Muscle of arm (tissue), 1 donor: ENCODE measurements at regions not wholly inside any gene's neighbourhood (a gene's known extent, or its start where the extent isn't known, plus 50 kb on each side); places are given as distances from the start of the nearest gene placed in this dataset.
"Not testable (repeated sequence)": the region's sequence is repeated elsewhere in the genome, so short reads cannot be mapped to it uniquely, and the experiment has no call there.

Experiments used
- DNase-seq: peaks from one replicate; pipeline ENCODE4 v3.0.0-alpha.2; 2013

GRCh38 chr10:4301291-4302045 is 516.5 kb upstream of the KLF6 start:
- no peak for DNase-seq

GRCh38 chr10:4296161-4296560 is 511.2 kb upstream of the KLF6 start:
- no peak for DNase-seq

- DNase-seq: no peak
These were observed 510.2 kb upstream of the KLF6 start for GRCh38 chr10:4294996-4295792.

GRCh38 chr10:4294271-4294670 is 509.3 kb upstream of the KLF6 start:
- DNase-seq: no peak

- peak; percentile 86 for DNase-seq
These were observed 507.0 kb upstream of the KLF6 start for GRCh38 chr10:4291990-4292389.

- no peak for DNase-seq
These were observed 500.1 kb upstream of the KLF6 start for GRCh38 chr10:4285121-4285520.

GRCh38 chr10:4283846-4284610 is 499.0 kb upstream of the KLF6 start:
- peak; percentile 74 for DNase-seq

- DNase-seq: no peak
These were observed 497.5 kb upstream of the KLF6 start for GRCh38 chr10:4282496-4282895.

GRCh38 chr10:4281190-4281825 is 496.3 kb upstream of the KLF6 start:
- no peak for DNase-seq

- DNase-seq: no peak
These were observed 495.6 kb upstream of the KLF6 start for GRCh38 chr10:4280461-4281189.

GRCh38 chr10:4279655-4280054 is 494.6 kb upstream of the KLF6 start:
- no peak for DNase-seq

GRCh38 chr10:4278186-4278585 is 493.2 kb upstream of the KLF6 start:
- DNase-seq: no peak

GRCh38 chr10:4276151-4276550 is 491.1 kb upstream of the KLF6 start:
- no peak for DNase-seq

GRCh38 chr10:4274671-4275070 is 489.7 kb upstream of the KLF6 start:
- not testable (repeated sequence) for DNase-seq

GRCh38 chr10:4271193-4271592 is 486.2 kb upstream of the KLF6 start:
- no peak for DNase-seq

GRCh38 chr10:4270116-4270515 is 485.1 kb upstream of the KLF6 start:
- DNase-seq: no peak

- not testable (repeated sequence) for DNase-seq
These were observed 483.5 kb upstream of the KLF6 start for GRCh38 chr10:4268490-4268889.

- no peak for DNase-seq
These were observed 482.2 kb upstream of the KLF6 start for GRCh38 chr10:4267086-4267773.

- DNase-seq: no peak
These were observed 481.5 kb upstream of the KLF6 start for GRCh38 chr10:4266416-4267085.

- no peak for DNase-seq
These were observed 481.0 kb upstream of the KLF6 start for GRCh38 chr10:4265964-4266363.
